NCI-H1417 treated with DMSO at 0.1 percent for 48 hours (cell line): ENCODE measurements at regions not wholly inside any gene's neighbourhood (a gene's known extent, or its start where the extent isn't known, plus 50 kb on each side); places are given as distances from the start of the nearest gene placed in this dataset.
A peak's percentile ranks its signal among the peaks of the same experiment; 100 is the strongest.
"Not testable (repeated sequence)": the region's sequence is repeated elsewhere in the genome, so short reads cannot be mapped to it uniquely, and the experiment has no call there.

Source experiments
- DNase-seq: peaks from one replicate; lab custom pipeline; 2025; lab: John Stamatoyannopoulos, UW

DNA sequence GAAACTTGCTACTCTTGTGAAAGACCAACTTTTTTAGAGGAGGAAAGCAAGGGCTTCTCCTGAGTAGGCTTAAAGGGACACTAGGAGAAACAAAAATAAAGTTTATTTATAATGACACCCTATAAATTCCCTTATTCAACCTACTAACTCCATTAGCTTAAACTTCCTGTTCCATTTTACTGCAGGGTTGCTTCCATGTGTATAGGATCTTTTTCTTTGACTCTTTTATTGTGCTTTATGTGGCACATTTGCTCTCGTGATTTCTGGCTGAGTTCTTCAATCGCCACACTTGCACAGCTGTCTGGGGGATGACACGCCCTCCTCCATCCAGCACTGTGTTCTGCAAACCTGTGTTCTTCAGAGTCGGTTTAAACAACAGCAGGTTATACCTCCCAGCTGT lies 225.7 kb upstream of the NPVF start:
- DNase-seq, result no peak

DNA sequence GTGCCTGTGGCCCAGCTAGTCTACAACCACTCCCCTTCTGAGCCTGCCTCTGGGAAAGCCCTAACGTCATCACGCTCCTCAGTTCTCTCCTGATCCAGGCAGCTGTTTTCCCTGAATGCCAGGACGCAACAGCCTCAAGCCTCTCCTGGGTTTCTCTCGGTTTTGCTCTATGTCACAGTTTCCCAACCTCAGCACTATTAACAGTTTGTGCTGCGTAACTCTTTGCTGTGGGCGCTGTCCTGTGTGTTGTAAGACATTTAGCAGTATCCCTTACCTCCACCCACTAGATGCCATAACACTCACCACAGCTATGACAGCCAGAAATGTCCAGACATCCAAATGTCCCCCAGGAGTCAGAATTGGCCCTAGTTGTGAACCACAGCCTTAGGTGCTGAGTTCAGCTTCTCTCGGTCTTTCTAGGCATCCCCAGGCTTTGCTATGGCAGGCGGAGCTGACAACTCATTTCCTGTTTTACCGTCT lies 226.3 kb upstream of the NPVF start:
- no peak for DNase-seq

DNA sequence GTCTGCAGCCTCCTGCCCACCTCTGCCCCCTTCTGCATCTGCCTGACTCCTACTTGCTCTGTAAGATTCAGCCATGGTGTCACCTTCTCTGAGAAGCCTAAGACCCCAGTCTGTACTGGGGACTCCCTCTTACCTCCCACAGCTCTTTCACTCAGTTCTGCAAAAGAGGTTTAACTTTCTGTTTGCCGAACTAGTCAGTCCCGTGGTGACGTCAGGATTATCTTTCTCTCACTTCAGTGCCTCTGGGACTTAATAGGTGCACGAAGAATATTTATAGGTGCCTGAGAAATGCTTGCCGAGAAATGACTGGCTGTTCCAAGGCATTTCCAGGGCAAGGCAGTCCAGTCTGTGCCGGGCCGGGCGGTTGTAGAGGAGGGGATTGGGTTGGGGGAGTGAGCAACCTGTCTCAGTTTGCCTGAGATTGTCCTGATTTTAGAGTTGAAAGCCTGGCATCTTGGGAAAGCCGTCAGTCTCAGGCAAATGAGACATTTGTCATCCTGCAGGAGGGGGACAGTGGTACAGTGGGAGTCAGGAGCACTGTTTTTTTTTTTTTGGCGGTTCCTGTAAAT lies 227.5 kb upstream of the NPVF start:
- no peak for DNase-seq

DNA sequence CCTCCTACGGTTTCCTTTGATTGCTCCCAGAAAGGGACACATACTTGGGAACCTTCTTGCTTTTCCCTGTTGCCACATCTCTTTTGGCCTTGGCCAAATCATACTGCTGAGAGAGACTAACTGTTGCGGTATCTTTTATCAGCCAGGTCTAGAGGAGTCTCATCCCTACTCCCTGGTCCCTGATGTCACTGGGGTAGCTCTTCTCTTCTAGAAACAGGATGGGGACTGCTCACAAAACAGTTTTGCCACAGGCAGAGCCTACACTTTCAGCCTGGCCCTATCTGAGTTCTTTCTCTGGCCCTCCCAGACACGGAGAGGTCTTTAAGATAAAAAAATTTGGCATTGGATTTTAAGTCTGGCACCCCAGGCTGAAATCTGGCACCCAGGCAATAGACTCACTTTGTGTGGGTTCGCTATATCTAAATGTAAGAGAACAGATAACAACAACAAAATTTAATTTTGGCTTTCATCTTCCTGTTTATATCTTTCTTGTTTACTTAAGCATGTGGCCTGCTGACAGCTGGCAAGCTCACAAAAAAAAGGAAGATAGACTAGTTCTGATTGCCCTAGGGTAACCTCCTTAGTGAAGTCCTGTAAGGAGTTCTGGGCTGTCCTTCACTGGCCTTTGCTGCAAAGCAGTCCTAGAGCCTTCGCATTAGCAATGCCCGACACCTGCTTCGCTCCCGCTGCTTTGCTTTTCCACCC lies 228.3 kb upstream of the NPVF start:
- no peak for DNase-seq

DNA sequence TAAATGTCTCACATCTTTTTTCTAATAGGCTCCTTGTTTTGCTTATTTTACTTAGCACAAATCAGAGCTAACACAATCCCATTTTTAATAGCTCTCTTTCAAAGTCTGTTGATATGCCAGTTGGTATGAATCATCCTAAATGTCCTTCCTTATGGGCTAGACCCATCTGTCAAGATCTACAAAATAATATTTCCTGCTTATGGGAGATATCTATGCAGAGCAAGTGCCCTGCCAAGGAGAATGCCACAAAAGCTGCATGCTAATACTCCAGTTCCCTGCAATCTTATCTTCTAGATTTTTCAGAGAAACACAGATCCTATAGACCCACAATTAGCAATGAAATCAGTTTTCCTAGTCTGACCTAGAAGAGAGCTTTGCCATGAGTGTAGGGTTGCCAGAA lies 230.8 kb upstream of the NPVF start:
- no peak for DNase-seq

DNA sequence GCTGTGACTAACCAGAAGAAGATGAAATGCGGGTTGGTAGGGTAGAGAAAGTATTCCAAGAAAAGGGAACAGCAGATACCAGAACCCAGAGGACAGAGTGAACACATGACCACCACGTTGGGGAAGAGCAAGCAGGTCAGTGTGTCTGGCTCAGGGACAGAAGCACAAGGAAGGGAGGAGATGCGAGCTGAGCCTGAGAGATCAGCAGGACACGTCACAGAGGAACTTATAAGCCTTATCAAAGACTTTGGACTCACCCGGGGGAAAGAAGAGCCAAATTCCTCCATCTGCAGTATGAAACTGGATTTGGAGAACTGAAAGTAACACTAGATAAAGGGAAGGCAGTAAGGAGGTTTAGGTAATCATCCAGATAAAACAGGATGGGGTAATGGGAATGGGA lies 232.1 kb upstream of the NPVF start:
- no peak for DNase-seq

DNA sequence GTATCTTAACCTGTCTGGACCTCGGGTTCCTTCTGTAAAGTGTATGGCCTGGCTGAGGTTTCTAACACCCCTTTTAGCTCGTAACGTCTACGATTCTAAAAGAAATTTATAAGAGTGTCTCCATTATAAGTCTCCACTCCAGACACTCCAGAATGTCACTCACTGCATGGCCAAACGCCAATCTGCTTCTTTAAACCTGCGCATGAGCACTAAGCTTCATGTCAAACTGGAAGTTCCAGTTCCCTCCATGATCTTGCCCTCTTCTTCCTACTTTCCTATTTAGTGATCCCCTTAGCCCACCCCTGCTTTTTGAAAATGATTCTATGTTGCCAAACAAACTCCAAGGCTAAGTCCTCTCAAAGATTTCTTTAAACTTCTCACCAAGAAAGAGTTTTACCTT lies 241.4 kb upstream of the NPVF start:
- no peak for DNase-seq

DNA sequence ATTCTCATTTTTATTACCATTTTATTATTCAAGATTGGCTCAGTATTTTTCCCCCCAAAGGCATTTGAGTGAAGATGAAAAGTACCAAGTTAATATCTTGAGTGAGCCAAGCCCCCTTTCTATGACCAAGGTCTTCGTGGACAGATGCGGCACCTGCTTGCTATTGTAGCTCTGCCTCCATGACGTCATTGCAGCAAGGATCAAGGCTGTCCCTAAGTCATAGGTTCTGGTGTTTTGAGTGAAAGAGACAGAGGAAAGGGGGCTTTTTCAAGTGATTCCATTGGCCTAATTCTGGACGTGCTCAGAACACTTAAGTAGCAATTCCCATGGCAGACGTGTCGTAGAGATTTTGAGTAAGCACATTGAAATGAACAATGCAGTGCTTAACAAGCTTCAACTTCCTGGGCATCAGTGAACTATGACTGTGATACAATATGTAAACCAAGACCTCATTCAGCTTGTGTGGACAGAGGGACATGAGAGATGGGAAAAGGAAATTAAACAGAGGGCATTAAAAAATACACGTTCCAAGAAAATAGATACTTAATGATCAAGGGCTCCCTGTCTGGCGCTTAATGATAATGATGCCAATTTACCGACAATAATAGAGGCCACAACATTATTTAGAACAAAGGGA lies 248.7 kb upstream of the NPVF start:
- peak; percentile 19 for DNase-seq

DNA sequence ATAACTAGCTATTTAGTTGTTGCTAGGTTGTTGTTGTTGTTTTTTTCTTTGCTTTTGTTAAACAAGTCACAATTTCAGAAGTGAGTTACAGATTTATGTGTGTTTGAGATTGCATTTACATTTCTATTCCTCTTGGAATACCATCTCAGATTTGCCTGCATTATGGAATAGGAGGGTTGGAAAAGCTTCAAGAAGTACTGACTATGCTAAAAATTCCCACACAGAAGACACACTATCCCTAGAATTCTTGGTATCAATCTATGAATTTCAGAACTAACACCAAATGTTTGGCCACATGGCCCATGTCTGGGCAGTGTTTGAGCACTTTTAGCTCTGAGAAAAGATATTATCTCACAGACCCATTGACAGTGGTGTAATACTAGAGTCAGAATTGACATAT lies 249.9 kb upstream of the NPVF start:
- not testable (repeated sequence) for DNase-seq

DNA sequence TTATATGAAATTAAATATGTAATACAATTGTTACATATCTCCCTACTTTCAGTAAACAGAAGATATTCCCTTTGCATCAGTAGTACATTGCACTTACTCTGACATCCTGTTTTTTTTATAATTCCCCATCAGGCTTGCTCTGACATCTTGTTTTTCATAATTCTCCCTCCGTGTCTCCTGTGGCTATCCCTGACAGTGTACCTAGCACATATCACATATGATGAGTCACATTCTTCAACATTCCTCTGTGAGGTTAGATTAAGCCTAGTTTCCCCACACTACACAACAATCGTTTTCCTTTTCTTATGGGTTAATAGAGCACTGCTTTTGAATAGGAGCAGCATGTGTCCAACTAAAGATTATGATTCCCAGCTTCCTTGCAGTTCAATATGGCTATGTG lies 250.6 kb upstream of the NPVF start:
- DNase-seq, result no peak

DNA sequence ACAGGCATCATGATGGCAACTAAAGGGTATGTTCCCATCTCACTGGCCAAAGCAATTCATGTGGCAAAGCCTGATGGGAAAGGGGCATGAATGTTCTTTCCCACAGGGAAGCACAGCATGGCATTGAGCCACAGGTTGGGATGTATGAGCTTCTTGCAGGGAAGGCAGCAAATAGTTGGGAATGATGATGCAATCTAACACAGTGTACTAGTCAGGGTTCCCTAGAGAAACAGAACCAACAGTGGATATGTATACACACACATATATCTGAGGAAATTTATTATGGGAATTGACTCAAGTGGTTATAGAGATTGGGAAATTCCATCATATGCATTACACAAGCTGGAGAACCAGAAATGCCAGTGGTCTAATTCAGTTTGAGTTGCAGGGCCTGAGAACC lies 253.6 kb upstream of the NPVF start:
- no peak for DNase-seq

DNA sequence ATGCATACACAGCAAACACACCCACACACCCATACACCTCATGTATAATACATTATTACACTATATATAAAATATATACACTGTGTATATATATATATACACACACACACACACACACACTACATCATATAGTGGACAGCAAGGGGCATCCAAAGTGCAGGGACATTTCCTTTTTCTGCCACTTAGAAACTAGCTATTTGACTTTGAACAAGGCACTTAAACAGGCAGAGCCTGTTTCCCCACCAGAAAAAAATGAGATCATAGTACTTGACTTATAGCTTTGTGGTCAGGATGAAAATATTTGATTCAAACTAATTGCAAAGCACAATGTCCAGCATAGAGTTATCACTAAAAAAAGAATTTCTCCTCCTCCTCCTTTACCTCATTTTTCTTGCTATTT lies 254.3 kb upstream of the NPVF start:
- DNase-seq, result no peak

DNA sequence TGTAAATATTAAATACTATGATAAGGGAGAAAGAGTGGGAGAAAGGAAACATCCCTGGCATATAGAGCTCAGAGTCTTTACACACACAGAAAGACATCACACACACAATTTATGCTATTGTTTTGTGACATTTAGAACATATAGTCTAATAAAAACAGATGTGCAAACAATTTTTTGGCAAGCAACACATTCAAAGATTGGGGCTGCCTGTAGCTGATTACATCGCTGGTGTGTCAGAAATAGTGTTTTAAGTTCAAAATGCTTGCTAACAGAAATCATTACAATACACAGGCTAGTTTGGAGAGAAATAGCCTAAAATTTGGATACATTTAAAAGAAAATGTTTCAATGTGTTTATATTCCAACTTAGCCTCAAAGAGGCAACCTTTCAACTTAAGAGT lies 256.7 kb upstream of the NPVF start:
- DNase-seq, result no peak

DNA sequence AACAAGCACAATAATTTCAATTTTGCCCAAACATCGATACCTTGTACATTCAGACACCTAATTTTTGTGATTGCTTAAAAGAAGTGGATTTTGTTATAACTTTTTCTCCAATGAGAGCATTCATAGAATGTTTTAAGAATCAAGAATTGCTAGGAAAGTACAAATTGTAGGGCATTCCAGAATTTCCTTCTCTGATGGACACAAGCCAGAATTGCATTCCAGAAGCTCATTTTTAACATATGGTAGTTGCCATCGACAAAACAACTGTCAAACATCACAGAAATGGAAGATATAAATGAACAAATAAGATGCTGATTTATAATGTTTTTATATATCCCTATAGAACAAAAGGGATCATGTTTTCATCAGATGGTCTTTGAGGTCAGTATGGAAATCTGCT lies 258.4 kb upstream of the NPVF start:
- DNase-seq, result no peak

DNA sequence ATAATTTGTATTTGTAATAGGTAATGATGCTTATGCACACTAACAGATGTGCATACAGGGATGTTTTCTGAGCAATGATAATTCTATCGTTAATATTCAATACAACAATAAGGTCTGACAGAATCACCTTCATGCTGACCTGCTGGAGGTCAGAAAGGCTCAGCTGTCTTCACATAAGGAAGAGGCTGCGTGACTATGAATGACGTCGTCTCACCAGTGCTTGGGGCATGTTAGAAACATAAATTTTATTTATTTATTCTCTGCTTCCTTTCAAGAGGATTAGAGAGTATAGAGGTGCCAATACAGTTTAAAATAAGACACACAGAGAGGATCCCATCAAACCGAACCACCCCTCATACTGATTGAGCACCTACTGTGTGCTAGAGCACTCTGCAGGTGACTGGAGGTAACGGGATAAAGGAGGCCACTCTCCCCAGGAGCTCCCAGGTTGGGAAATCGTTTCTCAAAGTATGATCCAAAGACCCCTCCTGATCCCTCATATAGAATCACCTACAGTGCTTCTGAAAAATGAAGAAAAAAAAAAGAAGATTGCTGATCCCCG lies 265.6 kb upstream of the NPVF start:
- no peak for DNase-seq

DNA sequence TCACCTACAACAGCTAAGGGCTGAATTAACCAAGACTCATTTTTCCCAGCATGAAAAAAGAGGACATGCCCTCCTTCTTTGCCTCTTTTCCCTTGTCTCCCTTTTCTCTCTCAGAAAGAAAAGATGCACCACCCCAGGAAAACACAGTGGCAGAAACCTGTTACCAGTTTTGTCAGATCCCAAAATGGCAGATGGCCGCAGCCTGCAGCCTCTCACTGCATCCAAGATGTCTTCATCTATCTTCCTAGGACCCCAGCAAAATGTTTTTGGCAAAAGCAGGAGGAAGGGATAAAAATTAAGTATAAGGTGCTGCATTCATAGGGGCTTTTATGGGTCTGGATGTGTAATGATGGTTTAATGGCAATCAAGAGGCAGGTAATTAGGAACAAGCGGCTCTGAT lies 266.6 kb upstream of the NPVF start:
- DNase-seq, result no peak

DNA sequence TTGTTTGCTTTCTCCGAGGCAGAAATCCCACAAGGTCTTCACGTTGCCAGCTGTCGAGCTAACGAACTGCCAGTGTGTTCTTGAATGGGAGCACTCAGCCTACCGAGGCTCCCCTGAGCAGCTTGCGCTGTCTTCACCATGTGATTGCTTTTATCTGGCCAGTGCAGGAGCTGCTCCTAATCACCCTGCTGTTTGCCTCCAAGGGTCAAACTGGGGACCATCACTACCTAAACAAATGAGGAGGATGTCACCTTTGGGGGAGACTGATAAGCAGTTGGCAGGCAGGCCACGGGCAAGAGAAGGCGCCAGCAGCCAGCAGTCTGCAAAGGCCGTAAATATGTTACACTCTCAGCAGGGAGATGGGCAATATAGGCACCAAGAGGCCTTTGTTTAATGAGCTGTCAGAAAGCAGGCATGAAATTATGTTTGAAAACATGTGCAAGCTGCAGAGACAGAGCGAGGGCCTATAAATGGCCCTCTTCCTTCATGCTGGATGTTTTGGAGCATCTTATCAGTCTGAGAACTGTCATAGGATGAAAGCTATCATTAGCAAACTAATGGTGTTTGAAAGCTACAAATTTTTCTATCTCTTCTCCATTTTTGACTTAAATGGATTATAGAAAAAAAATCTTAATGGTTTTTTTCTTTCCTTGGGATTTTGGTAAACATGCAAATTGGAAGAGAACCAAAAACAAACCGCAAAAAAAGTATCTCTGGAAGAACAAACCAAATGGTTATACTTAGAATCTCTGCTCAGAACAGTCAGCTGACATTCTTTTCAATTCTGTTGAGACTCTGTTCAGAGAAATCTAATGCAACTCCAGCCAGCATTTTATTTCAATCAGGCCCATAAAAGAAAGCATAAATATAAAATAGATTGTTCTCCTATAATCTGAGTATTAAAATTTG lies 267.3 kb upstream of the NPVF start:
- peak; percentile 84 for DNase-seq

DNA sequence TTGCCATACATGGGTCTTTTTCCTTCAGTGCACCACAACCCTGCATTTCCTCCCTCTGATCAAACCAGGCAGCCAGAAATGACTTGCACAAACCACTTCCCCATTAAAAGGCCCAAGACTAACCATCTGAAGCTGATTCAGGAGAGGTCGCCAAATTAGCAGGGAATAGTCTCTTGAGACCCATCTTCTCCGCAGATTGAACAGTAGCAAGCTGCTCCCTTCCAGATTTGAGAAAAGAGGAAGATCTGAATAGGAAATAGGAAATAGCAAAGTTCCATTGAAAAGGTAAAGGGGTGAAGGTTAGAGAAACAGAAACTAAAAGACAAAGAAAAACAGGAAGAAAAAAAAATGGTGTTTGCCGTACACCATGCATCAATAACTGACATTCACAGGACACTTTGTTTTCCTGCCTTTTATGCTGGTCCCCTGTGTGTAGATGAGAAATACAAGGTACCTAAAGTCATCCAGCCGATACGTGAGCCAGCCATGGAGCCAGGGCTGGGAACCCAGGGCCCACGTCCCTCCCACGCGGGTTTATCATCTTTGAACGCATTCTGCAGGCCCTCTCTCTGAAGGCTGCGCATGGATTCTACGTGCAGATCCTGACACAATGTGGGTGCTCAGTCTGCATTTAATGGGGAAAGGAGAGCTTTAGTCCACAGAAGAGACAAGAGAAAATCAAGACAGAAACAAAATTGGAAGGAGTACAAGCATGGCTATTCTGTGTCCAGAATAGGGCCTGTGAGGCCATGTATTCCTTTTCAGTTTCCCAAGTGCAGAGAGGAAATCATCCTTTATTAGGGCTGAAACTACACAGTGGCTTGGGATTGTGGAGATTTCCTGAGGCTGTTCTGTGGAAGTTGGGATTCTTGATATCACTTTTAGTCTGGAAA lies 268.4 kb upstream of the NPVF start:
- no peak for DNase-seq

DNA sequence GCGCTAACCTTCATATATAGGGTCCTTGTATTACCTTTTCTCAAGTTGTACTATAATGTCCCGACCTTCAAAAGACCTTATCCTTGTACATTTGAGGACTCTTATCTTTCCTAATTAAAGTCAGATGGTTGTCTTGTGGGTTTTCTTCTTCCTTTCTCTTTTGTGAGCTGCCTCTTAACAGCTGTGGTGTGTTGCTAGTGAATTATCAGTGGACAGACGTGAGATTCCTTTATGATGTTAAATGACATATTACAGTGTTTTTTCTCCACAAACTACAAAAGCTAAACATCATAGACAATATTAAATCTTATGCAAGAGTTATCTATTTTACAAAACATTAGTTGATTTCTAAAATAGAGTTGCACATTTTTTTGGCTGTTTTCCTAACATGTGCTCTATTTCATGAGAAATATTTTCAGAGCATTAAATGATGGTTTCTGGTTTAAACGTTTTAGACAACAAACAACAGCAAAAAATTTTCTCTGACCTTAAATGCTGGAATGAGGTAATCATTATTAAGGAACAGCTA lies 272.2 kb upstream of the NPVF start:
- no peak for DNase-seq

DNA sequence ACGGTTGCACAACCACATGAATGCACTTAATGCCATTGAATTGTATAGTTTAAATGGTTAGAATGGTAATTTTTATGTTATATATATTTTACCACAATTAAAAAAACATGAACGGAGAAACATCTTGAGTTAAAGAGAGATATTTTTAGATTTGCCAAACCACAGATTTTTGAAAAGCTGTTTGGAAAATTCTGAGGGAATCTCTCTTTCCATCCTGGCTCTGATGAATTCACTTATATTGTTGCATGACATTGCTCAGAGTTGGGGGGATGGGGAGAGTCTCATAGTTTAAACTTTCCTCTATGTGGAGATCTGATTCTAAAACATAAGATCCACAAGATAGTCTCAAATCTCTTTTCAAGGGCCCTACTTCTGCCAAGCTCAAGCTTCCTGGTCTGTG lies 275.0 kb upstream of the NPVF start:
- DNase-seq, result no peak
